GM18505 (cell line): ENCODE measurements at regions not wholly inside any gene's neighbourhood (a gene's known extent, or its start where the extent isn't known, plus 50 kb on each side); places are given as distances from the start of the nearest gene placed in this dataset.
"Not testable (repeated sequence)": the region's sequence is repeated elsewhere in the genome, so short reads cannot be mapped to it uniquely, and the experiment has no call there.

Experiments used
- ATAC-seq: cut with Tn5 transposase; IDR thresholded peaks from one replicate; pipeline ENCODE4 v1.9.1; 2021; ENCODE audit not compliant: unreplicated experiment
- POLR2A ChIP-seq: IDR thresholded peaks from 4 replicates; pipeline ENCODE4 v1.6.1; 2011; ENCODE audit warnings: borderline replicate concordance; ENCODE audit not compliant: insufficient read depth, insufficient read length; ENCODE audit errors: extremely low read depth

DNA sequence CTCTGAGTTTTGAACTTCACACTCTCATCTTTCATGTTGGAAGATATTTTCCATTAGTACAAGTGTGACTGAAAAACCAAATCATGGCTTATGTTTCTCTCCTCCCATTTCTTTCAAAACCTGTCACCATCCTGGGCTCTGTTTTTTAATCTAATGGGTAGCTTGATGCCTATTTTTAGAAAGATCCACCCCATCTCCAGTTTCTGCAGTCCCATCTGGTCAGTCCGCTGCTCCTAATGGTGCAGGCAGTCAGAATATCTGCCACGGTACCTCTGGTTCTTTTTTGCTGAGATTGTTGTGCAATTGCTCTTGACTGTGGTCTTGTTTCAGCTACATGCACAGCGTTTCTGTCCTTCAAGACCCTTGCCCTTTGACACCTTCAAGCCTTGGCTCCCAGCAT, 240.9 kb upstream of the CADM2 start:
- no peak for ATAC-seq
- no peak for TF ChIP-seq POLR2A

- no peak for TF ChIP-seq POLR2A
- ATAC-seq: no peak
Measured at GRCh38 chr3:84724877-84725276, 233.9 kb upstream of the CADM2 start.

- no peak for TF ChIP-seq POLR2A
- no peak for ATAC-seq
Measured at GRCh38 chr3:84727616-84728015, 231.2 kb upstream of the CADM2 start.

GRCh38 chr3:84734731-84735130, 224.1 kb upstream of the CADM2 start:
- ATAC-seq: not testable (repeated sequence)

DNA sequence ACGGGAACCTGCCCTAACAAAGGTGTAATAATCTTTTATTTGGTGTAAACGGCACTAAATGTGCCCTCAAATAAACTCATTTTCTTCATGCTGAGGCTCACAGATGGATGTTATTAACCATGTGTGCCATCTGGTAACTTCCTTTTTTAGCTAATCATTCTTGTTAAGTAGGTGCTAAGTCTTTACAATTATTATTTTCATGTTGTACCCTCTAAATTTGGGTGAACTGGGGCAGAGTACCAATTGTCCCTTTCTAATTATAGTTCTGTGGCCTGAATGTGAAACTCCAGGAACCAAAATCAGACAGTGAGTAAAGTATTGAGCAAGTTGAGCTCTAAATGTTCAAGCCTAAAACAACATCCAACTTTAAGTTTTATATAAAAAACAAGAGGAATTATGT, 220.7 kb upstream of the CADM2 start:
- no peak for ATAC-seq
- TF ChIP-seq POLR2A: no peak

DNA sequence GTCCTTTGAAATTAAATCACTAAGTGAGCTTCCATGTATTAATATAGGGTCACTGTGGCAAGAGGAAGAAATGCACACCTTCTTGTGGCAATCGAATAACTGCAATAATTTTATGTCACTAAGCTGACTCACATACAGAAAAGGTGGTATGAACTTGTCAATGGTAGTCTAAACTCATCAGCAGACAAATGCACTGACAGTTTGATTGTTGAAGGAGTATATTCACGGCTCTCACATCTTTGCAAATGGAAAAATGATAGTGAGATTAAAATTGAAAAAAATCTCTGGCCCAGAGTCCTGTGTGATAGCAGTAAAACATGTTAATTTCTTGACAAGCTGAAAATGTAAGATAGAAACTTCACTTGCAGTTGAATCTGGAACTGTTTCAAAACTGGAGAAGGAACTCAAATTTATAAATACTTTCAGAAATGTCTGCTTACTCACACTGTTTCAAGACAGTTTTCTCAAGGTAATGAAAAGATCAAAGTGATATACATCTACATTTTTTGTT, 215.8 kb upstream of the CADM2 start:
- no peak for TF ChIP-seq POLR2A
- ATAC-seq: no peak

DNA sequence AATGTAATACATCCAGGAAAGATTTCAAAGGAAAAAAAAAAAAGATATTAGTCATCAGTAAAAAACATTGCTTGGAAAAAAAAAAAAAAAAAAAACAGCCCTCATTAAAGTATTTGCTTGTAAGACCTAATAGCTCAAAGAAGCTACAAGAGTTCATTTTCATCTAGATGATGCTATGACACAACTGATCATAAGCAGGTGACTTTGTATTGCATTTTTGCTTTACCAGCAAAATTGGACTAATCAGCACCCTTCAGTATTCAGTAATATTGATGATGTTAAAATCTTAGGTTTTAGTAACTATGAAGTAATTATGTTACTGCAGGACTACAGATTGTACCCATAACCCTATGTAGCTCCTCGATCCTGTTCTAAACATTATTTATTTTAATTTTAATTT, 214.7 kb upstream of the CADM2 start:
- ATAC-seq: no peak

DNA sequence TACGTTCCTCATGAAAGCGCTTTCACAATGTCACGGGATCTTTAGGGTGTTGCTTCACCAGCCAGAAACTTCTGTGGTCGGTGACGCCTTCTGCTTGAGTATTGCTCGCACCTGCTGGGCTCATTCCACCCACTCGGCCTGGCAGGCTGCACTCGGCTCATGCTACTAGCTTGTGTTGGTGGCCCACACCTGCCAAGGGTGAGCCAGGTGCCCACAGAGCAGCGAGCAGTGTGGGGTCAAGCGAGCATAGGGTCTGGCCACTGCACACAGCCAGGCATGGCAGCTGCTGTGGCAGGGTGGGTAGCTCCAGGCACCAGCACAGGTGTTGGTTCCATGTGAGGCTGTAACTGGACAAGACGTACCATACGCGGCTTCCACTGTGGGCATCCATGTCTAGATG, 202.9 kb upstream of the CADM2 start:
- no peak for TF ChIP-seq POLR2A
- no peak for ATAC-seq

More for the DNA sequence above, 214.7 kb upstream of the CADM2 start:
- no peak for TF ChIP-seq POLR2A

GRCh38 chr3:84759361-84759760, 199.4 kb upstream of the CADM2 start:
- TF ChIP-seq POLR2A: no peak
- no peak for ATAC-seq

- ATAC-seq: no peak
- no peak for TF ChIP-seq POLR2A
Measured at GRCh38 chr3:84772841-84773240, 185.9 kb upstream of the CADM2 start.

- no peak for ATAC-seq
- TF ChIP-seq POLR2A: no peak
Measured at GRCh38 chr3:84783281-84783680, 175.5 kb upstream of the CADM2 start.

GRCh38 chr3:84789961-84790360, 168.8 kb upstream of the CADM2 start:
- no peak for ATAC-seq
- TF ChIP-seq POLR2A: no peak

GRCh38 chr3:84806958-84807357, 151.8 kb upstream of the CADM2 start:
- no peak for ATAC-seq
- TF ChIP-seq POLR2A: no peak

GRCh38 chr3:84820126-84820525, 138.7 kb upstream of the CADM2 start:
- no peak for TF ChIP-seq POLR2A
- no peak for ATAC-seq

GRCh38 chr3:84820906-84821305, 137.9 kb upstream of the CADM2 start:
- no peak for TF ChIP-seq POLR2A

More at GRCh38 chr3:84820906-84821305, 137.9 kb upstream of the CADM2 start:
- ATAC-seq: no peak
